KMS-11 (cell line): ENCODE measurements at regions not wholly inside any gene's neighbourhood (a gene's known extent, or its start where the extent isn't known, plus 50 kb on each side); places are given as distances from the start of the nearest gene placed in this dataset.

Source experiments
- H2AFZ ChIP-seq: fragments of 200-600 bp; sonication (generic); 2 replicates; pipeline ENCODE4 v1.6.1; 2016; ENCODE audit warnings: antibody characterized with exemption, mixed run types, low read depth
- H3K27ac ChIP-seq: fragments of 200-600 bp; sonication (generic); 2 replicates; pipeline ENCODE4 v1.6.1; 2016; ENCODE audit warnings: mild to moderate bottlenecking, mixed run types
- H3K27me3 ChIP-seq: fragments of 200-600 bp; sonication (generic); 2 replicates; pipeline ENCODE4 v1.6.1; 2017; ENCODE audit warnings: mild to moderate bottlenecking, low read depth, mixed run types, moderate library complexity; ENCODE audit not compliant: insufficient read depth
- H3K36me3 ChIP-seq: fragments of 200-600 bp; sonication (generic); 2 replicates; pipeline ENCODE4 v1.6.1; 2017; ENCODE audit warnings: mild to moderate bottlenecking, mixed run types; ENCODE audit not compliant: insufficient read depth
- H3K4me1 ChIP-seq: fragments of 200-600 bp; sonication (generic); 2 replicates; pipeline ENCODE4 v1.6.1; 2016; ENCODE audit warnings: mild to moderate bottlenecking, low read depth, mixed run types; ENCODE audit not compliant: poor library complexity, severe bottlenecking
- H3K4me2 ChIP-seq: fragments of 200-600 bp; sonication (generic); 2 replicates; pipeline ENCODE4 v1.7.0; 2016; ENCODE audit warnings: mild to moderate bottlenecking, mixed run types
- H3K4me3 ChIP-seq: fragments of 200-600 bp; sonication (generic); IDR thresholded peaks from 2 replicates; pipeline ENCODE4 v1.6.1; 2017; ENCODE audit warnings: low read depth, low read length, mixed read lengths; ENCODE audit not compliant: insufficient read depth
- H3K79me2 ChIP-seq: fragments of 200-600 bp; sonication (generic); 2 replicates; pipeline ENCODE4 v1.6.1; 2016; ENCODE audit warnings: low read depth, mixed run types; ENCODE audit not compliant: insufficient read depth
- H3K9ac ChIP-seq: fragments of 200-600 bp; sonication (generic); 2 replicates; pipeline ENCODE4 v1.6.1; 2016; ENCODE audit warnings: mild to moderate bottlenecking, mixed run types
- H4K20me1 ChIP-seq: fragments of 200-600 bp; sonication (generic); 2 replicates; pipeline ENCODE4 v1.6.1; 2016; ENCODE audit warnings: mild to moderate bottlenecking, mixed run types; ENCODE audit not compliant: insufficient read depth
- TF ChIP-seq, protein P1 (sequence below): fragments of 200-600 bp; sonication (generic); conservative IDR thresholded peaks from 2 replicates; pipeline ENCODE4 v1.6.1; 2017; ENCODE audit warnings: low read depth, mild to moderate bottlenecking, antibody characterized with exemption, low read length, moderate library complexity, mixed read lengths

- Histone ChIP-seq H3K4me1 (peaks cover 18% of the 10 kb centered on the region), H3K4me3 (no peak overlapping the region), H4K20me1 (no peaks in the 10 kb centered on the region), H3K79me2 (no peaks in the 10 kb centered on the region), H3K27ac (no peak overlapping the region), H3K9ac (no peak overlapping the region), H3K4me2 (no peak overlapping the region), H3K27me3 (no peaks in the 10 kb centered on the region), H3K36me3 (no peaks in the 10 kb centered on the region), H2AFZ (no peak overlapping the region)
- TF ChIP-seq, protein P1, sequence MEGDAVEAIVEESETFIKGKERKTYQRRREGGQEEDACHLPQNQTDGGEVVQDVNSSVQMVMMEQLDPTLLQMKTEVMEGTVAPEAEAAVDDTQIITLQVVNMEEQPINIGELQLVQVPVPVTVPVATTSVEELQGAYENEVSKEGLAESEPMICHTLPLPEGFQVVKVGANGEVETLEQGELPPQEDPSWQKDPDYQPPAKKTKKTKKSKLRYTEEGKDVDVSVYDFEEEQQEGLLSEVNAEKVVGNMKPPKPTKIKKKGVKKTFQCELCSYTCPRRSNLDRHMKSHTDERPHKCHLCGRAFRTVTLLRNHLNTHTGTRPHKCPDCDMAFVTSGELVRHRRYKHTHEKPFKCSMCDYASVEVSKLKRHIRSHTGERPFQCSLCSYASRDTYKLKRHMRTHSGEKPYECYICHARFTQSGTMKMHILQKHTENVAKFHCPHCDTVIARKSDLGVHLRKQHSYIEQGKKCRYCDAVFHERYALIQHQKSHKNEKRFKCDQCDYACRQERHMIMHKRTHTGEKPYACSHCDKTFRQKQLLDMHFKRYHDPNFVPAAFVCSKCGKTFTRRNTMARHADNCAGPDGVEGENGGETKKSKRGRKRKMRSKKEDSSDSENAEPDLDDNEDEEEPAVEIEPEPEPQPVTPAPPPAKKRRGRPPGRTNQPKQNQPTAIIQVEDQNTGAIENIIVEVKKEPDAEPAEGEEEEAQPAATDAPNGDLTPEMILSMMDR = no peak
Measured at GRCh38 chr14:51554953-51555352, 96.8 kb upstream of the FRMD6 start.

DNA sequence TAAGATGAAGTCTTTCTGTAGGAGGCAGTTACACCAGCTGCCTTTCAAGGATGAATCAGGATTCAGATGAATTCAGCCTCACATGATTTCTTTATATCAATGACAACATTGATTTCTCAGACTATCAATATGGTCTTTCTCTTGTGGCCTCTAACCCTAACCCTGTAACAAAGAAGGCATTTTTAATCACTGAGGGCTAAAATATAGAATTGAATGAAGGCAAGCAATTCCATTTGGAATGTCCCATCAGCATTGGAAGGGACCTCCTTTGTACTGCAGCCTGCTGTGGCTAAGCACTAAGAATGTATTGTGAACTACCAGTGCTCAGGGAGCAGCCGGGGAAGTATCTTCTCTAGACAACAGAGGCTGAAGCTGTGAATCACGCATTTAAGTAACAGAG, 90.6 kb upstream of the FRMD6 start:
- H3K27ac ChIP-seq = no peak overlapping the region
- no peak overlapping the region for H2AFZ ChIP-seq
- no peaks in the 10 kb centered on the region for H4K20me1 ChIP-seq
- H3K4me1 ChIP-seq = peaks cover 26% of the 10 kb centered on the region
- no peaks in the 10 kb centered on the region for H3K79me2 ChIP-seq
- no peak overlapping the region for H3K4me3 ChIP-seq
- H3K4me2 ChIP-seq = no peak overlapping the region
- no peaks in the 10 kb centered on the region for H3K27me3 ChIP-seq
- no peaks in the 10 kb centered on the region for H3K36me3 ChIP-seq
- TF ChIP-seq, protein P1 = no peak
- H3K9ac ChIP-seq = no peak overlapping the region

DNA sequence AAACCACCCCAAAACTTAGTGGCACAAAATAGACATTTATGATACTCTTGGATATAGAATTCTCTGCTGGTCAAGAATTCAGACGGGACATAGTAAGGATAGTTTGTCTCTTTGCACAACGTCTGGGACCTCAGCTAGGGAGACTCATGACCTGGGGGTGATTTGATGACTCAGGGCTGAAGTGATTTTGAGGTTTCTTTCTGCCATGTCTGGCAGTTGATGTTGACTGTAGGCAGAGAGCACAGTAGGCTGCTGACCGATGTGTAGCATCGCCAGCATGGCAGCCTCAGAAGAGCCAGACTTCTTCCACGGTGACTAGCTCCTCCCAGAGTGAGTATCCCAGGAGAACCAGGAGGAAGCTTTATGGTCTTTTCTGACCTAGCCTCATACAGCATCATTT, 88.9 kb upstream of the FRMD6 start:
- TF ChIP-seq, protein P1 = no peak
- H3K27ac ChIP-seq = no peak overlapping the region
- H3K4me3 ChIP-seq = no peak overlapping the region
- H3K79me2 ChIP-seq = no peaks in the 10 kb centered on the region
- H4K20me1 ChIP-seq = no peaks in the 10 kb centered on the region
- no peak overlapping the region for H3K9ac ChIP-seq
- H3K27me3 ChIP-seq = no peaks in the 10 kb centered on the region
- H3K4me2 ChIP-seq = no peak overlapping the region
- H2AFZ ChIP-seq = no peak overlapping the region
- H3K4me1 ChIP-seq = peaks cover 40% of the 10 kb centered on the region
- H3K36me3 ChIP-seq = no peaks in the 10 kb centered on the region

DNA sequence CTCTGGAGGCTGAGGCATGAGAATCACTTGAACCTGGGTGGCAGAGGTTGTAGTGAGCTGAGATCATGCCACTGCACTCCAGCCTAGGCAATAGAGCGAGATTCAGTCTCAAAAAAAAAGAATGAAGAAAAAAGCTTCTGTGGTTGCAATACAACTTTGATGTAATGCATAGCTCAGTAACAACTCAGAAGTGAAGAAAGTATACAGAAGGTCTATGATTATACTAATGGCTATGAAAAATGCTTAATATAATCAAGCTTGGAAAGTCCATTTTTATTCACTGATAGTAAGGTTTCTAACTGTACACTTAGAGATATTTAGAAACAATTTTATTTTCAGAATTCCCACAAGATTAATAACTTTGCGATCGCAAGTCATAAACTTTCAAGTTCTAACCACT, 88.2 kb upstream of the FRMD6 start:
- Histone ChIP-seq H3K4me1 (peaks cover 46% of the 10 kb centered on the region), H2AFZ (no peak overlapping the region), H3K4me2 (no peak overlapping the region), H3K27ac (no peak overlapping the region), H4K20me1 (no peaks in the 10 kb centered on the region), H3K27me3 (no peaks in the 10 kb centered on the region), H3K4me3 (no peak overlapping the region), H3K36me3 (no peaks in the 10 kb centered on the region), H3K79me2 (no peaks in the 10 kb centered on the region), H3K9ac (no peak overlapping the region)
- TF ChIP-seq, protein P1 = no peak
